ENCODE measurements at regions not wholly inside any gene's neighbourhood (a gene's known extent, or its start where the extent isn't known, plus 50 kb on each side); places are given as distances from the start of the nearest gene placed in this dataset.
"Not testable (repeated sequence)": the region's sequence is repeated elsewhere in the genome, so short reads cannot be mapped to it uniquely, and the experiment has no call there.

DNA sequence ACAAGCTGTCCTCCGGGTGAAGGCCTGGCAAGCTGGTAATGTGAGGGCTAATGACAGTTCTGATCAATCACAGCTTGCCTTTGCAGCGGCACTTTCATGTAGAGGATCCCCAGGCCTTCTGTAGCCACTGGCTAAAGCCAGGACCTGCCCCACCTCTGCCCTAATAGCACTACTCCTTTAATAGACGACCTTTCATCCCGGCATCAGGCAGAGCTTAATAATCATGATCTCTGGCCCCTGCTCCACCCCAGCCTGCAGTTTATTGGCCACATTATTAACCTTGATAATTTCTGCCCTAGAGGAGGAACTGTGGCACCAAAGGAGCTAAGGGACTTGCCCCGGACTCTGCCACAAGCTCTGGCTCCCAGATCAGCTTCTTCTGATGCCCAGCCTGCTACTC is 142.3 kb upstream of the TBX3 start:
- DNase-seq (ENCODE audit: low spot score), result no peak

DNA sequence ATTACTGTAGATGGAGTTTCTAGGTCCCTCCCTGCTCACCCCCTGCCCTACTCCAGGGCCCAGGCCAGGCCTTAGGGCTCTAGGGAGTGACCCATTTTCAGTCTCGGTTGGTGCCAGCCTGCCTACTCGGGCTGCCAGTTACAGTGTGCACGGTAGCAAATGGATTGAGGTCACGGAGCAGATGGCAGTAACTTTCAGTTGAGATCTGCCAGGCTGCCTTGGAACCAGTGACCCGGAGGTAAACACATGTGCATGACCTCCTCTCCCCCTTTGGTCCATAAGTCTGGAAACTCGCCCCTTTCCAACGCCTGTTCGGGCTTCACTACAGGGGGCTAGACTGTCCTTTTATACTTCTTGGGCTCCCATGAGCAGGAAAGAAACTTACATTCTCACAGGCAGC is 139.7 kb upstream of the TBX3 start:
- no peak for DNase-seq (ENCODE audit: low spot score)

DNA sequence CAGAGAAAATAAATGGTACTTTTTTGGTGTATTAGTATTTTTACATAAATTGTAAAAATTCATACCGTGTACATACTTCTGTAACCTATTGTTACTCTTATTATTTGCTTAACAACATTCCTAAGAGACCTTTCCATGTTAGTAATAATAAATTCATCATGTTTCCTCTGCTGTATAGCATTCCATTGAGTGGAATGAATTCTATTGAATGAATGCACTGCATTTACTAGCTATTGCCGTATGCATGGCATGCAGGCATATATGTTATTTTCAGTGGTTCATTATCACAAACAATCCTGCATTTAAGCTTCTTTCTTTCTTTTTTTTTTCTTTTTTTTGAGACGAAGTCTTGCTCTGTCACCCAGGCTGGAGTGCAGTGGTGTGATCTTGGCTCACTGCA is 137.6 kb upstream of the TBX3 start:
- DNase-seq (ENCODE audit: low spot score), result no peak

DNA sequence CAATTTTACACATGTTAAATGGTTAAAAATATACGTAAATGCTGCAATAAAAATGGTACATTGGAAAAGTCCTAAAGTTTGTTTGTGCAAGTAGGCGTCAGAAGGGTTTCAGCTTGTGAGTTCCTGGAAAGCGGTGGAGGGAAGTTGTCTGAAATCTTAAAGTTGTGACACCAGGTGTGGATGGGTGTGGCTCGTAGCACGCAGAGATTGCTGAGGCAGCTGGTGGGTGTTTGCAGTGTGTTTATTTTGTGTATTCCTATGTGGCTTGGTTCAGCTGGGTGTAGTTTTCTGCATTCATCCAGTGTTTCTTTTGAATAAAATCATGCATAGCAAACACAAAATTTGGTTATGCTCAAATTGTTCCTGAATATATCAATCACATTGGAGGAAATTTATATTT is 136.8 kb upstream of the TBX3 start:
- no peak for DNase-seq (ENCODE audit: low spot score)

DNA sequence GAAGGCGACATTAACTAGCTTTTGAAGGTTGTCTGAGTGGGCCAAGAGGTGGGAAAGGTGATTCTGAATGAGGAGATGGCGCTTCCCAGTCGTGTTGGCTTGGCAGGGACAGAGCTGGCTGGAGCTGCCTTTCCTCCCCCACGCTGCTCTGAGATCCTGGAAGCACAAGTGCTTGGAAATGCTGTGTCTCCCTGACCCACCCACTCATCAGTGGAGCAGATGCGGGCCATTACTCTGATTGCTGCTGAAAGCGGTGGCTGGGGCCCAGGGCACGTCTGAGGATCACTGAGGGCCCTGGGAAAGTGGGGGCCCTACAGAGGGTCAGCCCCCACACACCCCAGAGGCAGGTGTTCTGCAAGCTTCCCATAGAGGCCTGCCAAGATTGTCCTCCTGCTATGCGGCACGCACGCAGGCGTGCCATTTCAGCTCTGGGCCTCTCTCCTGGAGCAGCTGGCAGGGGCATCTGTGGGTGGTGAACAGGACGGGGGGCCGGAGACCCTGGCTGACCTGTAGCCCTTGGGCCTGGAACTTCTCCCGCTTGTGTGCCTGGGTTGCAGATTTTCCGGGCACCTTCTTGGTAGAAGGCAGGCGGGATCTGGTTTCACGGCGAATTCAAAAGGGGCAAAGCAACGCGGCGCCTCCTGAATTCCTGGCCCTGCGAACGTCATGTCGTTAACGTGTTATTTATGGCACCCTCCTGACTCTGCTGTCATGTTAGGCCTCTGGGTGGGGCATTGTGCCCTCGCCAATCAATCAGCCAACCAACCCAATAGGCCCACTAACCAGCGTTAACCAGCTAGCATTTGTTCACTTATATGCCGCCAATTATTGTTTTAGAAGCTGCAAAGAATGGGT is 133.8 kb upstream of the TBX3 start:
- no peak for DNase-seq (ENCODE audit: low spot score)

DNA sequence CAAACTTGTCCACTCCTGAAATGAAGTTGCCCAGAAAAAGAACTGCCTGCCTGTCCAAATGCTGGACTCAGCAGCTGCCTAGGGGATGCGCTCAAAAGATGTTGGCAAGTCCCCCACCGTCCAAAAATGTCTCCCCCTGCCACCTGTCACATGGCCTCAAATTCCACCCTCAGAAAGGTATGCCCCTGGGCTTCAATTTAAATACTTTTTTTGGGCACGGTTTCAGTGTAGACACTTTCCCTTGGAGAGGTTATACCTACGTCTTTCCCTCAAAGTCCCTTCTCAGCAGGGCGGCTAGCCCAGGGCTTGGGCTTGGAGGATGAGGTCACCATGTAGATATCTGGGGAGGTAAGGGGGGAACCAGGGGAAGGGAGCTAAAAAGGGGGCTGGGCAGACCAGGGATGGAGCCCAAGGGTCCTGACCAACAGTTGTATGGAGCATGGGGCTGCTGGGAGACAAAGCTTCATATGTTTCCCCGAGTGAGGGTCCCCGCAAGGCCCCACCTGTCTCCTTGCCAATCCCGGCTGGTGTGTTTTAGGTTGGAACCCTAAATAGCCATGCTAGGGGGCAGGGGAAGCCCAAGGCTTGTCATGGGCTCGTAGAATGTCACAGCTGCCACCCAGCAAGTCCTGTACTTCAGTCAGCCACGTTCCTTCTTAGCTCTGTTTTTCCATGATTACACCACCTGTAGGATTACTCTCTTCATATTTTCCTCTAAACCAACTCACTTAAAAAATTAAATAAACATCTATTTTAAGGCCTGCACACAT is 131.2 kb upstream of the TBX3 start:
- DNase-seq (ENCODE audit: low spot score), result no peak

DNA sequence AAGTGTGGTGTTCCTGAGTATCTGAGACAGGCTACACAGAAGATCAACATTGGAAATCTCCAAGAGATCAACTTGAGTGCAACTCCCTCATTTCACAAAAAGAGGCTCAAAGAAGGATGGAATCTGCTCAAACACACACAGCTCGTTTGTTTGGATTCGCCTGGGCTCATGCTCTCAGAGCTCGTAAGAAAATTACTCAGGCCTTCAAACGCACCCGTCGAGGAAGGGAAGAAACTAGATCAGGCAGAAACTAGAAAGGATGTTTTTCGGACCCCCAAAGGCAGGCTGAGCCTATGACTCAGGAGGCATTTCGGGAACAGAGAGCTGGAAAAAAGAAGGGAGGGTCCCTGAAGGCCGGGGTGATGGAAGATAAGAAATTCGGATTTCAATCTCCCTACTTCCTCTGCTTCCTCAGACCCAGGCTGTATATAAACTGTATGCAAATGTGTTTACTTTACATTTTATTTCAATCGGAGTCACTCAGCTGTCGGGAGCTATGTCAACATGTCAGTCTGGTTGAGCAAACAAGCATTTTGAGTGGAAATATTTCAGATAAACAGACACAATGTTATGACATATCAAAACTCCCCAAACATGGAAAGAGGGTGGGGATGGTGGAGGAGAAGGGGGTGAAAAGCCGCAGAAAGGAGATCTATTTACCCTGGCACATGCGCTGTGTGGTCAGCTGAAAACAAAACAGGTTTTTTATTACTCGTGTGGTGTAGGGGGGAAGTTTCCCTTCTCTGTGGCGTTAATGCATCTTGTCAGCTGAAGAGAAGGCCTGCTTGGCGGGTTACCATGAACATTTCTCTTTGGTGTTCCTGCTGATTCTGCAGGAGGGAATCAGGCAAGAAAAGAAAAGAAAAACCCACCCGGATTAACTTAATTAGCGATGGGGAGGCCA is 129.1 kb upstream of the TBX3 start:
- peak; percentile 69 for DNase-seq (ENCODE audit: low spot score)

DNA sequence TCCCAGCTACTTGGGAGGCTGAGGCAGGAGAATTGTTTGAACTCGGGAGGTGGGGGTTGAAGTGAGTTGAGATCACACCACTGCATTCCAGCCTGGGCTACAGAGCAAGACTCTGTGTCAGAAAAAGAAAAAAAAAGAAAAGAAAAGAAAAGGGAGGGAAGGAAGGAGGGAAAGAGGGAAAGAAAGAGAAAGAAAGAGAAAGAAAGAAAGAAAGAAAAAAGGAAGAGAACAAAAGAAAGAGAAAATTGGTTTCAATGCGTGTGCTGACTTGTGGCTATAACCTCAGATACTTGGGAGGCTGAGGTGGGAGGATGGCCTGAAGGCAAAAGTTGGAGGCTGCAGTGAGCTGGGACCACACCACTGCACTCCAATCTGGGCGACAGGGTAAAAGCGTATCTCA is 128.4 kb upstream of the TBX3 start:
- DNase-seq (ENCODE audit: low spot score), result no peak

DNA sequence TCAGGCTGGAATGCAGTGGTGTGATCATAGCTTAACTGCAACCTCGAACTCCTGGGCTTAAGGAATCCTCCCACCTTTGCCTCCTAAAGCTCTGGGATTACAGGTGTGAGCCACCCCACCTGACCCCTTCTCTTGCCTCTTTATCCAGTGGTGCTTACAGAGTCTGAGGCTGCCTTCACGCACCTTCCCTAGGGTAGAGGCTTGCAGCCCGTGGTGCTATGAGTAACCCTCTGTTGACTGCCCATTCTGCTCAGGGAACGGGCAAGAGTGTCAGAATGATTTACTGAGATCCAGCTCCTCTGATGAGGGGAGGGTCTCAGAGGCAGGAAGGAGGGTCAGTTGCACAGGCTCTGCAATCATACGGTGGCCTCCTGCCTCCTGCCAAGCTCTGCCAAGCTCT is 125.1 kb upstream of the TBX3 start:
- no peak for DNase-seq (ENCODE audit: low spot score)

DNA sequence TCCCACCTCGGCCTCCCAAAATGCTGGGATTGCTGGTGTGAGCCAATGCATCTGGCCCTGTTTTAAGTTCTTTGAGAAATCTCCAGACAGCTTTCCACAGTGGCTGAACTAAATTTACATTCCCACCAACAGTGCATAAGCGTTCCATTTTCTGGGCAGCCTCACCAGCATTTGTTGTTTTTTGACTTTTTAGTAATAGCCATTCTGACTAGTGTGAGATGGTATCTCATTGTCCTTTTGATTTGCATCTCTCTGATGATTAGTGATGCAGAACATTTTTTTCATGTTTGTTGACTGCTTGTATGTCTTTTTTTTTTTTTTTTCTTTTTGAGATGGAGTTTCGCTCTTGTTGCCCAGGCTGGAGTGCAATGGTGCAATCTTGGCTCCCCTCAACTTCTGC is 117.4 kb upstream of the TBX3 start:
- not testable (repeated sequence) for DNase-seq (ENCODE audit: low spot score)

DNA sequence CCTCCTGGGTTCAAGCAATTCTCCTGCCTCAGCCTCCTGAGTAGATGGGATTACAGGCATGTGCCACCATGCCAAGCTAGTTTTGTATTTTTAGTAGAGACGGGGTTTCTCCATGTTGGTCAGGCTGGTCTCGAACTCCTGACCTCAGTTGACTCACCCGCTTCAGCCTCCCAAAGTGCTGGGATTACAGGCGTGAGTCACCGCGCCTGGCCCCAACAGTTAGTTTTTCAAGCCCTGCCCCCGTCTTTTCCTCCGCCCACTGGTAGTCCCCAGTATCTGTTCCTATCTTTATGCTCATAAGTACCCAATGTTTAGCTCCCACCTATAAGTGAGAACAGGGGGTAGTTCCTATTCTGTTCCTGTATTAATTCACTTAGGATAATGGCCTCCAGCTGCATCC is 116.6 kb upstream of the TBX3 start:
- not testable (repeated sequence) for DNase-seq (ENCODE audit: low spot score)

DNA sequence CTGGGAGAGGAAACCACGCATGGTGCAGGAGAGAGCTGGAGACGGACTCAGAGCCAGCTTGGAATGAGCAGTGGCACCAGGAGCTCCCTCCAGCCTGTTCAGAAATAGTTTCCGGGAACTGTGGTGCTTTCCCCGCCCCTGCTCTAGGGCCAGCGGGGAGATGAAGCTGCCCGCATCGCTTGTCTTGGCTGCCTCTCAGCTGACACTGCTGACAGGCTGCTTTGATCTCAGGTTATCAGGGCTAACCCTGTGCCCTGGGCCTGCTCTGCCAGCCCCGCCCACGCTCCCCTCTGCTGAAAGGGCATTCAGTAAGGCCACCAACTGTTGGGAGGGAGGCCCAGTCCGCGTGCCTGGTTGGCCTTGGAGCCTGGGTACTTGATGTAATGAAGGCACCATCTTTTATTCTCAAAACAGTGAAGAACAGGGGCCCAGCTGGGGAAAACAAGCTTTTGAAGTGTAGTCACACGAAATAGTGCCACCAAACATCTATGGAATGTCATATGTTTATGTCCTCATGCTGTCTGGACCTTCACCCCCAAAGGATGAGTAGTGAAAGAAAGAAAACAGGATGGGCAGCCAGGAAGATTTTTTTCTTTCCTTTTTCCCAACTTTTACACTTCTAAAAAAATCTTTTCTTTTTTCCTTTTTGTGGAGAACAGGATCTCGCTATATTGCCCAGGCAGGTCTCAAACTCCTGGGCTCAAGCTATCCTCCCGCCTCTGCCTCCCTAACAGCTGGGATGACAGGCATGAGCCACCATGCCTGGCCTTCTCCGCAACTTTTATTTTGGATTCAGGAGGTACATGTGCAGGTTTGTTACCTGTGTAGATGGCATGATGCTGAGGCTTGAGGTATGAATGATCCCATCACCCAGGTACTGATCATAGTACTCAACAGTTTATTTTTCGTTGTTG is 115.9 kb upstream of the TBX3 start:
- peak; percentile 66 for DNase-seq (ENCODE audit: low spot score)

DNA sequence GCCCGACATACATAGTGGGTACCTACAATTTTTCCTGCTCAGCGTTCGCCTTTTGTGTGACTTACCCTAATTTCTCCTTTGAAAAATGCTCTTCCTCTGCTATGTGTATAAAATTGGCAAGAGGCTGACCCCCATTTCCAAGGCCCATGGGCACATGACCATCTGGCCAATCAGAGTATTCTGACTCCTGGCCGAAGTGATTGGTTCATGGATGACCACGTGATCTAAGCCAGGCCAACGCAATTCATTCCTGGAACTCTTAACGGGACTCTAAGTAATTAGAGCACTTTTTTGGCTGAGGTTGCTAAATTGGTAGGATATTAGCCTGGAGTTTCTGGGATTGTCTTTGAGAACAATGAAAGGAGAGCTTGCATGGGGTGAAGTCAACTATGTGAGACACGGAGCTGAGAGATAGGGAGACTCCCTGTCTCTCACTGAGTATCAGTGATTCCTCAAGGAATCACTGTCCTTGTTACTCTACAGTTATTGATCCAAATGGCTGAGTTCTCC is 110.1 kb upstream of the TBX3 start:
- no peak for DNase-seq (ENCODE audit: low spot score)

DNA sequence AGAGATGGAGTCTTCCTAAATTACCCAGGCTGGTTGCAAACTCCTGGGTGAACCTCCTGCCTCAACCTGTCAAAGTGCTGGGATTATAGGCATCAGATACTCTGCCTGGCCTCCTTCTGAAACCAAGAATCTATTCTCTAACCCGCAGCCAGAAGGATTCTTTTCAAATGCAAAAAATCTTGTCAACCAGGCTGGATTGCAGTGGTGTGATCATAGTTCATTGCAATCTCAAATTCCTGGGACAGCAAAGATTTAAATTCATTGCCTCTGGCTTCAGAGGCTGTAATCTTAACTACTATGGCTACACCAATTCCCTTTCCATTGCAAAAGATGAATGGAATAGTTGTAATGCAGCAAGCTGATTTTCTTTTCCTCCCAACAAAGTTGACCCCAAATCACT is 106.3 kb upstream of the TBX3 start:
- no peak for DNase-seq (ENCODE audit: low spot score)

DNA sequence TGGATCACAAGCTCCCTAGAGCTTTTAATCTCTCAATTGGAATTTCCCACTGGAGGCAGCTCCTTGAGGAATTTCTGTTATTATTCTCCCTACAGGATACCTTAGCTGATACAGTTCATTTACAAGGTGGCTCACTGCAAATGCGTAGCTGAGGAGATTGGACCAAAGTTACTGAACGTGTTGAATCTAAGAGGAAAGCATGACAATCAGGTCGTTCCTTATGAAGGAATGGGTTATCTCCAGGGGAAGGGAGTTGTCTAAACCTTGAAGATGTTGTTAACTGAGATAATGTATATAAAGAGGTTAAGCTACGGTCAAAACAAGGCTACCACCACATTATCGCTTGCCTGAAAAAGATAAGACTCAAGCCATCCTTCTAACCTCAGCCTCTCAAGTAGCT is 105.8 kb upstream of the TBX3 start:
- no peak for DNase-seq (ENCODE audit: low spot score)

DNA sequence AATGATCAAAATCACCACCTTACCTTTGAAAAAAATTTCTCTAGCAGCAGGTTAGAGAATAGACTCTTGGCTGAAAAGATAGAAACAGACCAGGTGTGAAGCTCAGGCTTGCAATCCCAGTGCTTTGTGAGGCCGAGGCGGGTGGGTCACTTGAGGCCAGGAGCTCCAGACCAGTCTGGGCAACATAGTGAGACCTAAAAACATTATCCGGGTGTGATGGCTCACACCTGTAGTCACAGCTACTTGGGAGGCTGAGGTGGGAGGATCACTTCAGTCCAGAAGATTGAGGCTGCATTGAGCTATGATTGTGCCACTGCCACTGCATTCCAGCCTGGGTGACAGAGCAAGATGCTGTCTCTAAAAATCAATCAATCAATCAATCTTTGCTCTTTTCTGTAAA is 105.3 kb upstream of the TBX3 start:
- no peak for DNase-seq (ENCODE audit: low spot score)

DNA sequence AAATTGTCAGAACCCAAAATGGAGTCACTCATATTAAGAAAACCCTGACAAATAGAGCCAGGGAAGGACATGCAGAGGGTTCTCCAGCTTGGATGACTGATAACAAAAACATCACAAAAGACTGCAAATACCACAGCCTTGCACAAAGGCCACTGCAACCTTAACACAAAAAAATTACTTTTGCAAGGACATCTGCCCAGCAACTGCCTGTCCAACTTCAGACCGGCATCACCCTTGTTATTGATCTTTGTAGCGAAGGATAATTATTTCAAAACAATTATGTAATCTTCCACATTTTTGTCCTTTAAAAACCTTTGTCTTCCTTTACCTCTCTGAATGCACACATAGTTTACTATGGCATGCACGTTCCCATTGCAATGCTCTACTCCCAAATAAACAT is 100.6 kb upstream of the TBX3 start:
- no peak for DNase-seq (ENCODE audit: low spot score)

DNA sequence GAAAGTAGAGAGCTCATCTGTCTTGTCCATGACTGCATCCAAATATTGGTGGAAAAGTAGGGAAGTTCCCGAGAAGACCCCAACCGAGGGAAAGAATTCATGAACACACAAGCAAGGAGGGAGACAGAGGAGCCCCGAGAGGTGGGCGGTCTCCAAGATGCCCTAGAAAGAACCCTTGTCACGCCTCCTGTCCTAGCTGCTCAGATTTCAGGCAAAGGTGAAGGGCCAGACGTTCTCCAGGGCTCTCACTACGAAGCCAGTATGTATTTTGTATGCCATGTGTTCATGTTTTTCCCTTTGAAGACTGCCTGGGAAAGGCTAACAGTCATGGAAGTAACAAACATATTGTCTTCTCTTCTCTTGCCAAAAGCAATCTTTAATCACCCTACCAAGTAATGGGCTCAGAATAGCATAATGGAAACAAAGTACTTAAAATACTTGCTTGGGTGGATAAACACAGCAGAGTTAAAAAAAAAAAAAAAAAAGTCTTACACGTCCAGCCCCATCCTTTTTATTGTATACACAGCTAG is 99.2 kb upstream of the TBX3 start:
- DNase-seq (ENCODE audit: low spot score), result no peak

DNA sequence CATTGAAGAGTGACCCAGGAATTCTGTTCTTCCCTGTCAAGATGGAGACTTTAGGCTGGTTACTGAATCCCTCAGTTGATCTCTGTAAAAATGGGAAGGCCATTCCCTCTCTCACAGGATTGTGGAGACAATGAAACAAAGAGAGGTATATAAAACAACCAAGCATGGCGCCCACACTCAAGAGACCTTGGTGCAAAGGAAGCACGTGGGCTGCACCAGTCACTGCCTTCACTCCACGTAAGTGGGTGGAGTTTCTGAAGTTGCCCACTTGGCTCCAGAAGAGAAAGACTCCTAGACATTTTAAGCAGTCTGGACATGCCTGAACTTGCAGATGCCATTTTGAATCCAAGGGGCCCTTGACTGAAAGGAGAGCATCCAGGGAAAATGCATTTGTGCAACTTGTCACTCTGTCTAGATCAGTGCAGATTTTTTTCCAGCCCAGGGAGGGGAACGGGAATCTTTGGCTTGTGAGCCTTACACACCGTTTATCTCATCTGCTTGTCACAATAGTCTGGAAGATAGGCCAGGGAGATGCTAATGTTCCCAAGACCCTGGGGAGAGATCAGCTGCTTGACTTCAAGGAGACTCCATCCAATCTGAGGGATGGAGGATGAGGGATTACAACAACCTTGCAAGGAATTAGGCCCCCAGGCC is 96.9 kb upstream of the TBX3 start:
- no peak for DNase-seq (ENCODE audit: low spot score)

DNA sequence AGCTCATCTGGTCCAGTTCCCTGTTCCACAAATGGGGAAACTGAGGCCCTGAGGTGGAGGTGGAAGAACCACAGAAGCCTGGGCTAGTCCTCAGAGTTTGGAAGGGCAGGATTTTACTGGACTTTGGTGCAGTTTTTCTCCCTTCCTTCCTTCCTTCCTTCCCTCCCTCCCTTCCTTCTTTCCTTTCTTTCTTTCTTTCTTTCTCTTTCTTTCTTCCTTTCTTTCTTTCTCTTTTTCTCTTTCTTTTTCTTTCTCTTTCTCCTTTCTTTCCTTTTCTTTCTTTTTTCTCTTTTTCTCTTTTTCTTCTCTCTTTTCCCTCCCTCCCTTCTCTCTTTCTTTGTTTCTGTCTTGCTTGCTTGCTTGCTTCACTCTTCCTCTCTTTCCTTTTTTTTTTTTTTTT is 95.7 kb upstream of the TBX3 start:
- DNase-seq (ENCODE audit: low spot score), result no peak
